K562 (cell line): ENCODE measurements at regions not wholly inside any gene's neighbourhood (a gene's known extent, or its start where the extent isn't known, plus 50 kb on each side); places are given as distances from the start of the nearest gene placed in this dataset.

Experiments
- ATAC-seq: fragments of 200-7000 bp; cut with Tn5 transposase; 3 replicates; pipeline ENCODE4 v1.9.1; 2020; ENCODE audit warnings: moderate library complexity
- BruUV-seq: library from RNA; stranded (reverse); fragments of 400-500 nt; replicated peaks from 2 replicates; lab custom pipeline; 2021; lab: Mats Ljungman, UMichigan
- CTCF ChIA-PET: fragments of 300-600 bp; formaldehyde crosslinking; extraction: SDS; loops from one replicate; lab custom pipeline; 2021; ENCODE audit warnings: low intra/inter-chr PET ratio; lab: Yijun Ruan, JAX
- POLR2A ChIA-PET: fragments of 300-600, 350-650 bp; sonication (Branson Sonifier 250); formaldehyde crosslinking; extraction: SDS; loops from one replicate; lab custom pipeline; 2021; ENCODE audit warnings: antibody characterized with exemption, inconsistent platforms; lab: Yijun Ruan, JAX
- DNase-seq, 4 experiments: peaks; one replicate each; pipeline versions ENCODE4 v3.0.0 to v3.0.0-alpha.2; 2011 to 2018; ENCODE audit warnings: low spot score in 3 of 4, mixed read lengths in 3 of 4; ENCODE audit errors: extremely low read depth in 1 of 4
- FAIRE-seq: peaks from 2 replicates; lab custom pipeline; 2011; peaks lifted over from hg19 to GRCh38; lab: Jason Lieb, UNC
- H2AFZ ChIP-seq: 2 replicates; pipeline ENCODE4 v1.6.0; 2011; ENCODE audit warnings: low read depth, low read length, control low read depth, inconsistent platforms
- H3K27ac ChIP-seq: fragments of 200-600 bp; 3 replicates; pipeline ENCODE4 v1.8.0; 2011; ENCODE audit warnings: low read depth, mild to moderate bottlenecking, control low read depth, inconsistent platforms, low read length, moderate library complexity, mixed read lengths; ENCODE audit errors: extremely low read depth
- H3K27me3 ChIP-seq, 2 experiments: fragments of 300-600 bp in 1 of 2; 2 replicates in 1 of 2; 3 replicates in 1 of 2; pipeline versions ENCODE4 v1.6.0 to v1.8.0; 2011; ENCODE audit warnings: inconsistent platforms in 2 of 2, low read length in 2 of 2, mild to moderate bottlenecking in 1 of 2, mixed read lengths in 1 of 2, moderate library complexity in 1 of 2; ENCODE audit not compliant: control insufficient read depth in 2 of 2, insufficient read depth in 2 of 2
- H3K36me3 ChIP-seq: fragments of 300-600 bp; 3 replicates; pipeline ENCODE4 v1.8.0; 2011; ENCODE audit warnings: mild to moderate bottlenecking, low read length, inconsistent platforms; ENCODE audit not compliant: control insufficient read depth, insufficient read depth
- H3K4me1 ChIP-seq, 2 experiments: fragments of 200-600 bp in 1 of 2; replicated peaks in 1 of 2; 2 replicates in 1 of 2; 3 replicates in 1 of 2; pipeline versions ENCODE4 v1.5.1 to v1.8.0; 2011; ENCODE audit warnings: inconsistent platforms in 2 of 2, low read length in 2 of 2, mild to moderate bottlenecking in 1 of 2, mixed read lengths in 1 of 2, moderate library complexity in 1 of 2; ENCODE audit not compliant: control insufficient read depth in 2 of 2, insufficient read depth in 2 of 2
- H3K4me2 ChIP-seq: 2 replicates; pipeline ENCODE4 v1.6.1; 2011; ENCODE audit warnings: low read length, control low read depth, inconsistent platforms, mixed read lengths; ENCODE audit not compliant: insufficient read depth
- H3K4me3 ChIP-seq: fragments of 200-600 bp; sonication (generic), shearing (Covaris generic); 2 replicates; pipeline ENCODE4 v1.5.1; 2016; ENCODE audit warnings: control low read depth, inconsistent platforms
- H3K79me2 ChIP-seq: fragments of 200-600 bp; 3 replicates; pipeline ENCODE4 v1.8.0; 2011; ENCODE audit warnings: low read length, inconsistent platforms; ENCODE audit not compliant: control insufficient read depth, insufficient read depth
- H3K9ac ChIP-seq, 2 experiments: 2 replicates each; pipeline versions ENCODE4 v1.6.0 to v1.6.1; 2011; ENCODE audit warnings: low read depth in 2 of 2, low read length in 2 of 2, control low read depth in 1 of 2, inconsistent platforms in 1 of 2, mild to moderate bottlenecking in 1 of 2, mixed read lengths in 1 of 2; ENCODE audit not compliant: insufficient read depth in 1 of 2
- H3K9me1 ChIP-seq: one replicate; pipeline ENCODE4 v1.6.0; 2011; ENCODE audit warnings: inconsistent platforms, mild to moderate bottlenecking, low read length, moderate library complexity; ENCODE audit not compliant: control insufficient read depth, insufficient read depth
- H3K9me3 ChIP-seq: replicated peaks from 2 replicates; pipeline ENCODE4 v1.5.1; 2011; ENCODE audit warnings: low read depth, low read length, inconsistent platforms; ENCODE audit not compliant: control insufficient read depth, insufficient read depth
- H4K20me1 ChIP-seq: replicated peaks from 2 replicates; pipeline ENCODE4 v1.6.1; 2011; ENCODE audit warnings: low read length, inconsistent platforms, mixed read lengths; ENCODE audit not compliant: control insufficient read depth, insufficient read depth
- LARP7 ChIP-seq: fragments of 450-650 bp; IDR thresholded peaks from 2 replicates; pipeline ENCODE4 v1.6.1; 2016
- MYNN ChIP-seq, 2 experiments: sonication (generic); formaldehyde crosslinking in 1 of 2; IDR thresholded peaks; 2 replicates each; pipeline versions ENCODE4 v1.5.0 to v1.6.1; 2016 to 2020; ENCODE audit warnings: antibody characterized with exemption in 1 of 2, missing genetic modification reagents in 1 of 2
- RAD21 ChIP-seq, 2 experiments: fragments of 250-450 bp in 1 of 2; fragments of 450-650 bp in 1 of 2; sonication (Bioruptor Pico) in 1 of 2; formaldehyde crosslinking in 1 of 2; IDR thresholded peaks in 1 of 2; conservative IDR thresholded peaks in 1 of 2; 2 replicates each; pipeline versions ENCODE4 v1.4.0 to v1.8.0; 2020 to 2022; ENCODE audit warnings: mild to moderate bottlenecking in 2 of 2, moderate library complexity in 1 of 2
- SMAD1 ChIP-seq: fragments of 150-350 bp; IDR thresholded peaks from 2 replicates; pipeline ENCODE4 v1.6.1; 2014; ENCODE audit warnings: low read length, low read depth; ENCODE audit not compliant: partially characterized antibody
- in situ Hi-C: fragments of 300-500 bp; cut with MboI; formaldehyde crosslinking; loops from 4 replicates; pipeline ENCODE4 v1.15.0; 2018; ENCODE audit warnings: inconsistent platforms, mixed read lengths
- intact Hi-C: fragments of 100-400 bp; cut with micrococcal nuclease; formaldehyde crosslinking; loops from 2 replicates; pipeline ENCODE4 v1.14.2; 2022
- TF ChIP-seq, protein P1 (sequence below): fragments of 450-650 bp; formaldehyde crosslinking; IDR thresholded peaks from 2 replicates; pipeline ENCODE4 v1.4.0; 2020; ENCODE audit warnings: mild to moderate bottlenecking, moderate library complexity
- TF ChIP-seq, protein P2 (sequence below): IDR thresholded peaks from 2 replicates; pipeline ENCODE4 v1.6.1; 2016; ENCODE audit warnings: missing genetic modification characterization, missing compliant biosample characterization
- TF ChIP-seq, protein P3 (sequence below): sonication (generic); formaldehyde crosslinking; IDR thresholded peaks from 2 replicates; pipeline ENCODE4 v1.8.0; 2022; ENCODE audit warnings: missing genetic modification reagents, mild to moderate bottlenecking, moderate library complexity, borderline replicate concordance

DNA sequence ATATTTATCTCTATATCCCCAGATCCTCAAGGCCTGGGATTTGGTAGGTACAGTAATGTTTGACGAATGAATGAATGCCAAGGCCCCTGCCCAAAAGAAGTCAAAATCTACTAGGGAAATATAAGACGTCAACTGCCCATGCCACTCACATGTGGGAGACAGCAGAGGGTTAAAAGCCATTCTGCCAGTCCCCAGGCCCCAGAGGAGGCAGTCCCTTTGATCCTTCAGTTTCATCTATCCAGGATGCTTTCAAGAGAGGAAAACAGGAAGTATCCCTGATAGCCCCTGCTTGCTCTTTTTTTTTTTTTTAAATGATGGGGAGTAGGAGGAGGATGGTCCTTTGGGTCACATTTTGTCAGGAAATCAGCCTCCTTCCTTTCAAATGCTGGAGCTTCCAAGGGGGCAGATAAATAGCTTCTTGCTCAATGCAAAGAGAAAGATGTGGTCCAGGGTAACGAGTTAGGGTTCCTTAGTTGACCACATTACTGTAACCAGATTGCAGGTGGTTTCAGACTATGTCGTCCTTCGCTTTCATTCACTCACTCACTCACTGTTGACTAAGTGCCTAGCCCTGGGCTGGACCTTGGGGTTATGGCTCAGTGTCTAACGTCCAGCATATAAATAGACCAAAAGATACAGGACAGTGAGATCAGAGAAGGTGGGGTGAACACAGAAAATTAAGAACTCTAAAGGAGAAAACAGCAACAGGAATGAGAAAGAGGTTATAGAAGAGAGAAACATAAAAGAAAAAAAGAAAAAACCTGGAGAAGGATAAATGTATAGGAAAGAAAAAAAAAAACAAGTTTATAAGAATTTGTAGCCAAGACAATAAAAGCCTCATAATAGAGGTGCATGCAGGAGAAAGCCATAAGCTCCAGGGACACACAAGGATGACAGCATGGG lies 64.6 kb upstream of the PIM1 start (continued):
- TF ChIP-seq, protein P1, sequence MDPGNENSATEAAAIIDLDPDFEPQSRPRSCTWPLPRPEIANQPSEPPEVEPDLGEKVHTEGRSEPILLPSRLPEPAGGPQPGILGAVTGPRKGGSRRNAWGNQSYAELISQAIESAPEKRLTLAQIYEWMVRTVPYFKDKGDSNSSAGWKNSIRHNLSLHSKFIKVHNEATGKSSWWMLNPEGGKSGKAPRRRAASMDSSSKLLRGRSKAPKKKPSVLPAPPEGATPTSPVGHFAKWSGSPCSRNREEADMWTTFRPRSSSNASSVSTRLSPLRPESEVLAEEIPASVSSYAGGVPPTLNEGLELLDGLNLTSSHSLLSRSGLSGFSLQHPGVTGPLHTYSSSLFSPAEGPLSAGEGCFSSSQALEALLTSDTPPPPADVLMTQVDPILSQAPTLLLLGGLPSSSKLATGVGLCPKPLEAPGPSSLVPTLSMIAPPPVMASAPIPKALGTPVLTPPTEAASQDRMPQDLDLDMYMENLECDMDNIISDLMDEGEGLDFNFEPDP, result no peak
- 0 out of 2 replicates have a peak, but pooled peaks have one; percentile 45 for TF ChIP-seq LARP7

DNA sequence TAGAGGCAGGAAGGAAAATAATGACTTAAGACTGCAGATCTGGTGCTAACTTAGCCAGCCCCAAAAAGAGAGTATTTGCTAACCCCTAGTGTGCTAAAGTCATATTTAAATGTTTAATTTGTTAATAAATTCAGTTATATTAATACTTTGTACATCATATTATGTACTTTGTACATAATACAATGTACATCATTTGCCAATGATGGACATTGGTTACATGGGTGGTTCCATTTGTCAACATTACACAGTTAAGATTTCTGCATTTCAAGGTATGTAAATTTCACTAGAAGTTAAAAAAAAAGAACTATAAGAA lies 63.9 kb upstream of the PIM1 start:
- in situ Hi-C loops, result no loop called here
- no peak overlapping the region for H2AFZ ChIP-seq
- BruUV-seq, result no TSS peak
- H3K4me2 ChIP-seq, result no peak overlapping the region
- TF ChIP-seq, protein P2, sequence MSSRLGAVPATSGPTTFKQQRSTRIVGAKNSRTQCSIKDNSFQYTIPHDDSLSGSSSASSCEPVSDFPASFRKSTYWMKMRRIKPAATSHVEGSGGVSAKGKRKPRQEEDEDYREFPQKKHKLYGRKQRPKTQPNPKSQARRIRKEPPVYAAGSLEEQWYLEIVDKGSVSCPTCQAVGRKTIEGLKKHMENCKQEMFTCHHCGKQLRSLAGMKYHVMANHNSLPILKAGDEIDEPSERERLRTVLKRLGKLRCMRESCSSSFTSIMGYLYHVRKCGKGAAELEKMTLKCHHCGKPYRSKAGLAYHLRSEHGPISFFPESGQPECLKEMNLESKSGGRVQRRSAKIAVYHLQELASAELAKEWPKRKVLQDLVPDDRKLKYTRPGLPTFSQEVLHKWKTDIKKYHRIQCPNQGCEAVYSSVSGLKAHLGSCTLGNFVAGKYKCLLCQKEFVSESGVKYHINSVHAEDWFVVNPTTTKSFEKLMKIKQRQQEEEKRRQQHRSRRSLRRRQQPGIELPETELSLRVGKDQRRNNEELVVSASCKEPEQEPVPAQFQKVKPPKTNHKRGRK (tag), result peak; percentile 69; the same call in 1 of the 2 replicates
- TF ChIP-seq SMAD1 (no peak), MYNN (IDR thresholded peaks at IDR 0.05) (no peak), MYNN (CRISPR knock-in tag; IDR thresholded peaks at IDR 0.05) (no peak), RAD21 (CRISPR knock-in tag; conservative IDR thresholded peaks at IDR 0.05 in 1 of 2, IDR thresholded peaks at IDR 0.05 in 1 of 2) (no peak)
- TF ChIP-seq, protein P3, sequence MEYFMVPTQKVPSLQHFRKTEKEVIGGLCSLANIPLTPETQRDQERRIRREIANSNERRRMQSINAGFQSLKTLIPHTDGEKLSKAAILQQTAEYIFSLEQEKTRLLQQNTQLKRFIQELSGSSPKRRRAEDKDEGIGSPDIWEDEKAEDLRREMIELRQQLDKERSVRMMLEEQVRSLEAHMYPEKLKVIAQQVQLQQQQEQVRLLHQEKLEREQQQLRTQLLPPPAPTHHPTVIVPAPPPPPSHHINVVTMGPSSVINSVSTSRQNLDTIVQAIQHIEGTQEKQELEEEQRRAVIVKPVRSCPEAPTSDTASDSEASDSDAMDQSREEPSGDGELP (CRISPR knock-in tag), result no peak
- no peaks in the 10 kb centered on the region for H3K79me2 ChIP-seq
- no peaks in the 10 kb centered on the region for H4K20me1 ChIP-seq
- no peak overlapping the region for H3K4me3 ChIP-seq
- H3K36me3 ChIP-seq, result no peaks in the 10 kb centered on the region
- ATAC-seq (no peak), DNase-seq (no peak), FAIRE-seq (no peak)
- POLR2A ChIA-PET, result no interaction called here
- H3K27me3 ChIP-seq, result no peaks in the 10 kb centered on the region
- H3K27ac ChIP-seq, result no peak overlapping the region
- no peak overlapping the region for H3K9ac ChIP-seq
- H3K9me1 ChIP-seq, result no peaks in the 10 kb centered on the region
- intact Hi-C loops, result no loop called here
- CTCF ChIA-PET, result no interaction called here
- H3K9me3 ChIP-seq, result no peaks in the 10 kb centered on the region
- peaks cover 68 to 77% of the 10 kb centered on the region in 2 experiments for H3K4me1 ChIP-seq
